Suprapubic skin (tissue), 4 donors: ENCODE measurements at regions not wholly inside any gene's neighbourhood (a gene's known extent, or its start where the extent isn't known, plus 50 kb on each side); places are given as distances from the start of the nearest gene placed in this dataset.

Source experiments
- CTCF ChIP-seq, 2 donors: fragments of 200-600 bp in 1 of 2; fragments of 450-650 bp in 1 of 2; sonication (generic) in 1 of 2; IDR thresholded peaks; one replicate each; pipeline ENCODE4 v1.5.1; 2016 to 2019; ENCODE audit warnings: antibody characterized with exemption in 2 of 2, mild to moderate bottlenecking in 1 of 2, moderate library complexity in 1 of 2
- EP300 ChIP-seq: sonication (generic); formaldehyde crosslinking; IDR thresholded peaks from one replicate; pipeline ENCODE4 v1.6.1; 2017; ENCODE audit warnings: antibody characterized with exemption
- POLR2A ChIP-seq, 2 donors: fragments of 450-650 bp; IDR thresholded peaks; one replicate each; pipeline ENCODE4 v1.6.1; 2017; ENCODE audit warnings: antibody characterized with exemption in 2 of 2, mild to moderate bottlenecking in 2 of 2, moderate library complexity in 2 of 2
- POLR2AphosphoS5 ChIP-seq, 3 donors: sonication (generic); formaldehyde crosslinking; IDR thresholded peaks; one replicate each; pipeline ENCODE4 v1.6.1; 2017; ENCODE audit warnings: antibody characterized with exemption in 3 of 3

GRCh38 chr18:1053331-1054315 is 149.0 kb downstream of the ADCYAP1 start:
- no peak for TF ChIP-seq CTCF (IDR thresholded peaks at IDR 0.05)
- no peak for TF ChIP-seq POLR2AphosphoS5 (IDR thresholded peaks at IDR 0.05)
- TF ChIP-seq POLR2A (IDR thresholded peaks at IDR 0.05), result no peak
- no peak for TF ChIP-seq EP300
